ENCODE measurements at regions not wholly inside any gene's neighbourhood (a gene's known extent, or its start where the extent isn't known, plus 50 kb on each side); places are given as distances from the start of the nearest gene placed in this dataset.

DNA sequence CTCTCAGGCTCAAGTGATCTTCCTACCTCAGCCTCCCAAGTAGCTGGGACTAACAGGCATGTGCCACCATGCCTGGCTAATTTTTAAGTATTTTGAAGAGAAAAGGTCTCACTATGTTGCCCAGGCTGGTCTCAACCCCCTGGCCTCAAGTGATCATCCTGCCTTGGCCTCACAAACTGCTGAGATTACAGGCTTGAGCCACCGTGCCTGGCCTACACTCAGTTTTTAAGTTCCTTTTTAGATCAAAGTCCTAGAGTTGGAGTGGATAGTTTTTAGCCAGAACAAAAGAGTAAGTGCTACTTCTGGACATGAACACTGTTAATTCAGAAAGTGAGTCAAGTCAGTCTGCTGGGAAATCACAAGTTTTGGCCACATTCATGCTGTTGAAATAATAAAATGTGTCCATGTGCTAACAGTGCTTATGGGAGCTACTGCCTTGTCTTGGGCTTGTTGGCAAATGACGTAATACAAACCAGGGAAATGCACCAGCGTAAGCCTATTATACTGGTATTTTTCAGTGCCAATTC is 84.2 kb downstream of the NDUFS5 start:
- Histone ChIP-seq H3K4me3 (ENCODE audit: low read depth, low read length) (no peak overlapping the region), H3K27ac (ENCODE audit: extremely low read depth, low read depth, low read length) (no peak overlapping the region), H3K36me3 (ENCODE audit: control insufficient read depth in 2 of 2, insufficient read depth in 1 of 2, low read length in 2 of 2) (no peaks in the 10 kb centered on the region), H3K4me1 (ENCODE audit: control insufficient read depth, insufficient read depth, low read length) (peaks cover 9% of the 10 kb centered on the region), H3K9me3 (ENCODE audit: control insufficient read depth, insufficient read depth, low read depth, low read length) (no peaks in the 10 kb centered on the region)
- ChIA-PET CTCF (interaction anchor here (0.6 to 2.1 kb wide), 4 partner anchors 82 to 612 kb away, joined by 3 to 8 read pairs (median 4); no protein-coding TSS in a partner anchor), POLR2A (interaction anchor here (1.0 to 1.2 kb wide), 2 partner anchors 18 to 81 kb away, joined by 3 to 11 read pairs; no protein-coding TSS in a partner anchor)
- TF ChIP-seq ZNF121 (tag by site-specific recombination; IDR thresholded peaks at IDR 0.05) (peak; percentile 88; the same call in 1 of the 2 replicates), ZNF747 (tag by site-specific recombination; IDR thresholded peaks at IDR 0.05) (no peak)

DNA sequence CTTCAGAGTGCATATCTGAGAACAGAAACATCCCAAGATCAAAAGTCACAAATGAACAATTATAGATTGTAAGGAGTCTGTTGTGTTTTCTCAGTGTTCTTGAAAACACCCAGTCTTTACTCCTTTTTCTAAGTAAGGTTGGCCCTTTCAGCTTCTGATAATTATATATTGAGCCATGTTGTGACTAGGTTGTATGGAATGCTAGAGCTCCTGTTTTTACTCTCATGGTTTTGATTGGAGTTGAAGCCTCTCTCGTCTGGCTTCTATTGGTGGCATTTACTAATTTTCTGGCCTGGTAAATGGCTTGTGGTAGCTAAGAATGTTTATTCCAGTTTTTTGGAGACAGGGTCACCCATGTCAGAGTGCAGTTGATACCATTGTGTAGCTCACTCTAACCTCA is 84.7 kb downstream of the NDUFS5 start:
- POLR2A ChIA-PET: interaction anchor here (1.0 to 1.2 kb wide), 2 partner anchors 18 to 81 kb away, joined by 3 to 11 read pairs; no protein-coding TSS in a partner anchor
- peaks cover 12% of the 10 kb centered on the region for H3K4me1 ChIP-seq (ENCODE audit: control insufficient read depth, insufficient read depth, low read length)
- CTCF ChIA-PET: interaction anchor here (0.5 to 2.1 kb wide), 9 partner anchors 11 to 836 kb away, joined by 3 to 8 read pairs (median 3); no protein-coding TSS in a partner anchor

DNA sequence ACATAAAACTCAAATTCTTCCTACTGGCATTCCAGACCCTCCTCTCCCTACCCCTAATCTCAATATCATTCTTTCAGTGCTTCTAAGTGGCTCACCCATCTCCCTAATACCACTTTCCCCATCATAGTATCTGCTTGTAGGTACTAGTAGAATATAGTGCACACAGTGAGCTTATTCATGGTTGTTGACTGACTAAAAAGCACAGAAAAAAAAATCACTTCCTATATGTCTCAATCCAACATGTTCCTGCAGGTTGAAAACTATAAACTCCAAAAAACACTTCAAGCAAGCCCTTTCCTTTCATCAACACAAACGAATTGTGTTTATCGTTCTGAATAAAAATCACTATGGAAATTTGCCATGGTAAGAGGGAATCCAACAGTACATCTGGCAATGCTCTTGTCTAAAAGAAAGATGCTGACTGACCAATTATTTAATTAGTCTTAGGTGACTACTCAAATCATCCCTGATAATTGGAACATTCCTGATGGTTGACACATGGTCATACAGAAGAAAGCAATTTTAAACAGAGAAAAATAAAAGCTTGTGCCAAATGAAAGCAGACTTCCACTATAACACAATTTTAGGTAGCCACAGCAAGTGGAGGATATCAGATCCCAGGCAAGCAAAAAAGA is 87.1 kb downstream of the NDUFS5 start:
- H3K27ac ChIP-seq (ENCODE audit: extremely low read depth, low read depth, low read length): no peak overlapping the region
- no peaks in the 10 kb centered on the region for H3K9me3 ChIP-seq (ENCODE audit: control insufficient read depth, insufficient read depth, low read depth, low read length)
- ChIA-PET POLR2A (no interaction called here), CTCF (interaction anchor here (0.5 to 1.5 kb wide), 3 partner anchors 14 to 79 kb away, joined by 3 to 5 read pairs (median 4); no protein-coding TSS in a partner anchor)
- peaks cover 30% of the 10 kb centered on the region for H3K4me1 ChIP-seq (ENCODE audit: control insufficient read depth, insufficient read depth, low read length)
- TF ChIP-seq ZNF521 (tag by site-specific recombination; IDR thresholded peaks at IDR 0.05) (no peak), HOXC10 (CRISPR knock-in tag; IDR thresholded peaks at IDR 0.05) (no peak), ZNF354C (tag by site-specific recombination; IDR thresholded peaks at IDR 0.05; ENCODE audit: borderline replicate concordance, low read depth) (no peak), KLF7 (tag by site-specific recombination; IDR thresholded peaks at IDR 0.05; ENCODE audit: borderline replicate concordance) (no peak), ZNF837 (tag by site-specific recombination; IDR thresholded peaks at IDR 0.05) (no peak), ZNF174 (tag by site-specific recombination; IDR thresholded peaks at IDR 0.05) (no peak), ZNF677 (tag by site-specific recombination; IDR thresholded peaks at IDR 0.05) (no peak), ZNF776 (tag by site-specific recombination; IDR thresholded peaks at IDR 0.05; ENCODE audit: borderline replicate concordance) (no peak), ZXDB (tag by site-specific recombination; IDR thresholded peaks at IDR 0.05) (no peak), ZNF423 (tag by site-specific recombination; IDR thresholded peaks at IDR 0.05) (no peak), BCL11B (tag by site-specific recombination; IDR thresholded peaks at IDR 0.05; ENCODE audit: low read depth) (no peak), ZNF404 (tag by site-specific recombination; IDR thresholded peaks at IDR 0.05) (no peak)
- TF ChIP-seq, protein P1, sequence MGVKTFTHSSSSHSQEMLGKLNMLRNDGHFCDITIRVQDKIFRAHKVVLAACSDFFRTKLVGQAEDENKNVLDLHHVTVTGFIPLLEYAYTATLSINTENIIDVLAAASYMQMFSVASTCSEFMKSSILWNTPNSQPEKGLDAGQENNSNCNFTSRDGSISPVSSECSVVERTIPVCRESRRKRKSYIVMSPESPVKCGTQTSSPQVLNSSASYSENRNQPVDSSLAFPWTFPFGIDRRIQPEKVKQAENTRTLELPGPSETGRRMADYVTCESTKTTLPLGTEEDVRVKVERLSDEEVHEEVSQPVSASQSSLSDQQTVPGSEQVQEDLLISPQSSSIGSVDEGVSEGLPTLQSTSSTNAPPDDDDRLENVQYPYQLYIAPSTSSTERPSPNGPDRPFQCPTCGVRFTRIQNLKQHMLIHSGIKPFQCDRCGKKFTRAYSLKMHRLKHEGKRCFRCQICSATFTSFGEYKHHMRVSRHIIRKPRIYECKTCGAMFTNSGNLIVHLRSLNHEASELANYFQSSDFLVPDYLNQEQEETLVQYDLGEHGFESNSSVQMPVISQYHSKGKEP (tag by site-specific recombination; IDR thresholded peaks at IDR 0.05): no peak
- TF ChIP-seq, protein P2, sequence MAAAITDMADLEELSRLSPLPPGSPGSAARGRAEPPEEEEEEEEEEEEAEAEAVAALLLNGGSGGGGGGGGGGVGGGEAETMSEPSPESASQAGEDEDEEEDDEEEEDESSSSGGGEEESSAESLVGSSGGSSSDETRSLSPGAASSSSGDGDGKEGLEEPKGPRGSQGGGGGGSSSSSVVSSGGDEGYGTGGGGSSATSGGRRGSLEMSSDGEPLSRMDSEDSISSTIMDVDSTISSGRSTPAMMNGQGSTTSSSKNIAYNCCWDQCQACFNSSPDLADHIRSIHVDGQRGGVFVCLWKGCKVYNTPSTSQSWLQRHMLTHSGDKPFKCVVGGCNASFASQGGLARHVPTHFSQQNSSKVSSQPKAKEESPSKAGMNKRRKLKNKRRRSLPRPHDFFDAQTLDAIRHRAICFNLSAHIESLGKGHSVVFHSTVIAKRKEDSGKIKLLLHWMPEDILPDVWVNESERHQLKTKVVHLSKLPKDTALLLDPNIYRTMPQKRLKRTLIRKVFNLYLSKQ (tag by site-specific recombination; IDR thresholded peaks at IDR 0.05; ENCODE audit: borderline replicate concordance): no peak
- TF ChIP-seq, protein P3, sequence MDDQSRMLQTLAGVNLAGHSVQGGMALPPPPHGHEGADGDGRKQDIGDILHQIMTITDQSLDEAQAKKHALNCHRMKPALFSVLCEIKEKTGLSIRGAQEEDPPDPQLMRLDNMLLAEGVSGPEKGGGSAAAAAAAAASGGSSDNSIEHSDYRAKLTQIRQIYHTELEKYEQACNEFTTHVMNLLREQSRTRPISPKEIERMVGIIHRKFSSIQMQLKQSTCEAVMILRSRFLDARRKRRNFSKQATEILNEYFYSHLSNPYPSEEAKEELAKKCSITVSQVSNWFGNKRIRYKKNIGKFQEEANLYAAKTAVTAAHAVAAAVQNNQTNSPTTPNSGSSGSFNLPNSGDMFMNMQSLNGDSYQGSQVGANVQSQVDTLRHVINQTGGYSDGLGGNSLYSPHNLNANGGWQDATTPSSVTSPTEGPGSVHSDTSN (CRISPR knock-in tag; IDR thresholded peaks at IDR 0.05): no peak
- H3K36me3 ChIP-seq (ENCODE audit: control insufficient read depth in 2 of 2, insufficient read depth in 1 of 2, low read length in 2 of 2): no peaks in the 10 kb centered on the region
- no peak overlapping the region for H3K4me3 ChIP-seq (ENCODE audit: low read depth, low read length)

More for the DNA sequence above, 84.7 kb downstream of the NDUFS5 start:
- H3K4me3 ChIP-seq (ENCODE audit: low read depth, low read length): no peak overlapping the region
- TF ChIP-seq SP7 (tag by site-specific recombination; IDR thresholded peaks at IDR 0.05): peak; percentile 34; the same call in 1 of the 2 replicates
- no peak for TF ChIP-seq ZNF561 (tag by site-specific recombination; IDR thresholded peaks at IDR 0.05; ENCODE audit: borderline replicate concordance)
- no peaks in the 10 kb centered on the region for H3K9me3 ChIP-seq (ENCODE audit: control insufficient read depth, insufficient read depth, low read depth, low read length)
- H3K27ac ChIP-seq (ENCODE audit: extremely low read depth, low read depth, low read length): no peak overlapping the region
- H3K36me3 ChIP-seq (ENCODE audit: control insufficient read depth in 2 of 2, insufficient read depth in 1 of 2, low read length in 2 of 2): no peaks in the 10 kb centered on the region
